HK-2 (cell line): ENCODE measurements at regions not wholly inside any gene's neighbourhood (a gene's known extent, or its start where the extent isn't known, plus 50 kb on each side); places are given as distances from the start of the nearest gene placed in this dataset.

Experiments
- DNase-seq: peaks from one replicate; pipeline ENCODE4 v3.0.0-alpha.2; 2018; ENCODE audit not compliant: unreplicated experiment

DNA sequence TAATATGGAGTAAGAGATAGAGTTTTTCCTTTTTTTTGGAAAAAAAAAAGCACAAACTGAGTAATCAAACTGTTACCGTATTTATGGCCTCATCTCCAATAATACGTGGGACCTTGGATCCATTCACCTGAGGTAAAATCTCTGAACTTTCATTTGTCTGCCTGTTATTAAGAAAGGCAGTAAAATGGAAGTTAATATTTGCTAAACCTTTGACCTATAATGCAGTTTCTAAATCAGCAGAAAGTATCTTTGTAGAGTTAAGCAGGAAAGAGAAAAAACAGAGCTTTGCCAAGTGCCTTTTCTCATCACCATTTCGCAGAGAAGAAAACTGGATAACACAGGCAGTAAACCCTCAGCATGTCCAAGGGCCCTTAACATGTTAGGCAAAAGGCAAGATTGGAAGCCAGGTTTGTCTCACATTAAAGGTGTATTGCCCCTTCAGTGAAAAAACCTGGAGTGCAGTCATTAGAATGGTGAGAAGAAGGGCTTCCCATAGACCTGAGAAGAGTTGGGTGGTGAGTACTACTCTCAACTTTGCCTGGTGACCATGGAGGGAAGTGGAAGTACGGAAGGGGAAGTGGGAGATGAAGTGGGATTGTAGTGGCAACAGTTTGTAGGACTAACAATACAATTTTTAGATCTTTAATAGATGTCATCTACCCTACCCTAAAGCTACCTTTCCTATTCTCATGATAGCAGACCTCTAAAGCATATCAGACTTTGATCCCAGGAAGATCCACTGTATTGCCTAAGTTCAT lies 65.4 kb upstream of the GRAMD2B start:
- no peak for DNase-seq

DNA sequence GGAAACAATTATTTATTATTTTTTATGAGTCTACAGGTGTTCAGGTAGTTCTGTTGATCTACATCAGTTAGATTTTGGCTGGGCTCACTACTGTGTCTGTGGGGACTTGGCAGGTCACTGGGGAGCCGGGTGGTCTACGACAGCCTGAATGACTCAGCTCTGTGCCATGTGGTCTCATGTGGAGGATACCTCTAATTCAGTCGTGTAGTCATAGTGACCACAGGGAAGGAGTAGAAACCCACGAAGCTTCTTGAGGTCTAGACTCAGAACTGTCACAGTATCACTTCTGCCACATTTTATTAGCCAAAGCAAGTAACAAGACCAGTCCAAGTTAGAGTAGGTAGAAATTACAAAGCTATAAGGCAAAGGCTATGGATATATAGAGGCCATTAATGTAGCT lies 64.7 kb upstream of the GRAMD2B start:
- DNase-seq, result no peak

DNA sequence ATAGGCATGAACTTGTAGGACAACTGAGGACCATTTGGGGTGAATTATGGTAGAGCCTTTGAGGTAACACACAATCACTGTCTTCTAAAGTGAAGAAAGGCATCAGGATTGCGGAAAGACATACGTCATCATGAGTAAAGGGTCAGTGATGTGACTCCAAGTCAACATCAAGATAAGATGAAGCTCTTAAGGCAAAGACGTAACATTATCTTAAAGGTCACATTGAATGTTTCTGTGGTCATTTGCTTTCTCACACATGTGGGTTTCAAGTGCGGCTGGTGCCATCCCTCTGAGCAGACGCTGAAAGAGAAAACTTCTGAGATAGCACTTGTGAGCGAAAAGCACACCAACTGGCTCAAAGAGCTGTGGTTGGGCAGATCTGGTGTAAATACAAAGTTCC lies 63.3 kb upstream of the GRAMD2B start:
- no peak for DNase-seq

DNA sequence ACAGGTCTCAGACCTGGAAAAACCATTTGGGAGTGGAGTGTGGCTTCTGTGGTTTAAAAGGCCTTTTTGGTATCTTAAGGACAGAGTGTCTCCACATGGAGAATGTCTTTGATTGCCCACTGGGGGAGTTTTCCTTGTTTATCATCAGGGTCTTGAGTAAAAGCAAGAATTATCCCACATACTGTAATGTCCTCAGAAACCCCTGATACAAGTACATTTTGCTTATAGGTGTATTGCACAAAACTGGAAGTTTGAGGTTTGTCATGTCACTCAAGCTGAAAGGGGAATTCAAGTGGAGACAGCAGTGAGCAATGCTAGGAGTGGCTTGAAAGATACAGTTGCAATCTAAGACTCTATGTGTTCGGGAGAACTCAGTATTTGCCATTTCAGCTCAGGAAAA lies 62.7 kb upstream of the GRAMD2B start:
- no peak for DNase-seq

DNA sequence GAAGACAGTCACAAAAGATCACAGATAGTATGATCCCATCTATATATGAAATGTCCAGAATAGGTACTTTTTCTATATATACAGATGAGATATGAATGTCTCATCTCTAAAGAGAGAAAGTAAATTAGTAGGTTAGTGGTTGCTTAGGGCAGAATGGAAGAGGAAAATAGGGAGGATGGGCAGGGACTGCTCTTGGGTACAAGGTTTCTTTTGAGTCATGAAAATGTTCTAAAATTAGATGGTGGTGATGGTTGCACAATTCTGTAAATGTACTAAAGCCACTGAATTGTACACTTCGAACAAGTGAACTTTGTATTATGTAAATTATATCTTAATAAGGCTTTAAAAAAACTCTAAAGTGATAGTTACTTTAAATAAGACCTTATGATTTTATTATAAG lies 59.6 kb upstream of the GRAMD2B start:
- no peak for DNase-seq

DNA sequence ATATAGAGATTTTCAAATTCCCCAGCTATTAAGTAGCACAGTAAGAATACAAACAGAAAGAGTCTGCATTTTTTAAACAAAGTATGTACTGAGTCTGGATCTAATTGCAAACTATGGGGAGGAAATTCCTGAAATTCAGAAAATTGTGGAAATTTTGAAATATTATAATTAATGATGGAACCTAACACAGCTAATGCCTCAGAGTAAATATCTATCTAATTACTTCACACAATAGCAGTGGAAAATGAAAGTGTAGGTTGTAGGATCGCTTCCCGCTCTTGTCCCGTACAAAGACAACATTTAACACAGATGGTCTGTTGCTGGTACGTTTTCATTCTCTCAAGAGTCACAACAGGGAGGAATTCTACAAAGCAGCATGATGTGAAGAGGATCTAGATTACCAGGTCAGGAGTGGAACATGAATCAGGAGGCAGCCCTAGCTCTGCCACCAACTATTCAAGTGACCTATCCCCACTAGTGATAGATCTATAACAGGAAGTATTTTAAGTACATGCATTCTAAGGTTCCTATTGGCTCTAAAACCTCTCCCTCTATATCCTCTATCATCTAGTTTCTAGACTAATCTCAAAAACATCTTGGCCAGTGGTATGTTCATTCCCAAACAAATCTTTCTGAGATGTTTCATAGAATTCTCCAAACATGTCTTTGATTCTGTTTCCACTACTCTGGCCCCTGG lies 58.9 kb upstream of the GRAMD2B start:
- DNase-seq, result no peak

DNA sequence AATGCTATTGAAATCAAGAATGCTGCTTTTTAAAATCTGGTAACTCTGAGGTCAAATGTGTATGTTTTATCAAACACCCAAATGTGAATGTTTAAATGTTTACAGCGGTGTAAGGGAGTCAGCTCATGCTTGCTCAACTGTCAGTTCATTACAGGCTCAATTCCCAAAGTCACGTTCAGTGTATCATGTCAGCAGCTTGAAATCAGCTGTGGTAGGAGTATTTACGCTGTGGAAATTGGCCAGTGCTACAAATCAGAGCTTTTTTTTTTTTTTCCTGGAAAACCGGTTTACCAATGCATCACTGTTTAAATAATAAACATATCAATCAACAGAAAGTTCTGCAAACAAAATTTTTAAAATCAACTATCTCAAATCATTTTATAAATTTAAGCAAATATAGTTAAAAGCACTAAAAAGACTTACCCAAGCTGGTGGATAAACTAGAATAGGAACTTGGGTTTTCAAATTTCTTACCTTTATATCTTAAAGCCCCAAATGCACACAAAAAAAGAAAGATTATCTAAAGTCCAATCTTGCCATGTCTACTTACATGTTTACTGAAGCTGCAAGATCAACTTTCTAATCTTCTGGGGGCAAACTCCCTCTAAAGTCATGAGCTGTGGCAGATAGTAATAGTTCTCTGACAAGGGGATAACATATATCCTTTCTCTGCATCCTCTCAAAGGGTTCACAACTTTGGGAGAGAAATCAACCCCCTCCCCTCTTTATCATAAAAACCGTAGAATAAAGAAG lies 57.6 kb upstream of the GRAMD2B start:
- no peak for DNase-seq

DNA sequence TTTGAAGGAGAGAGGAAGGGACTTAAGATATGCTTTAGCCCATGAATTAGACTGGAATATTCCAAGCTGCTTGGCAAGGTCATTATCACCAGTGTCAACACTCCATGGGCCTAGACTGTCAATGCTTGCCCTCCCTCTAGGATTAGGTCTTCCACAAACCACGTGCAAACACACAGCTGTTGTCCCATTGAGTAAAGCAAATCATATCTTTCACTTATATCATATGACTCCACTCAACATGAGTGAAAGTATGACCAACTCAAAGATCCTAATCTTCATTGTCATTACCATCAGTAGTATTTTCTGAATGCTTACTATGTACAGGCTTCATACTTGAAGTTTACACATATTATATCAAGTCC lies 57.0 kb upstream of the GRAMD2B start:
- DNase-seq, result no peak

DNA sequence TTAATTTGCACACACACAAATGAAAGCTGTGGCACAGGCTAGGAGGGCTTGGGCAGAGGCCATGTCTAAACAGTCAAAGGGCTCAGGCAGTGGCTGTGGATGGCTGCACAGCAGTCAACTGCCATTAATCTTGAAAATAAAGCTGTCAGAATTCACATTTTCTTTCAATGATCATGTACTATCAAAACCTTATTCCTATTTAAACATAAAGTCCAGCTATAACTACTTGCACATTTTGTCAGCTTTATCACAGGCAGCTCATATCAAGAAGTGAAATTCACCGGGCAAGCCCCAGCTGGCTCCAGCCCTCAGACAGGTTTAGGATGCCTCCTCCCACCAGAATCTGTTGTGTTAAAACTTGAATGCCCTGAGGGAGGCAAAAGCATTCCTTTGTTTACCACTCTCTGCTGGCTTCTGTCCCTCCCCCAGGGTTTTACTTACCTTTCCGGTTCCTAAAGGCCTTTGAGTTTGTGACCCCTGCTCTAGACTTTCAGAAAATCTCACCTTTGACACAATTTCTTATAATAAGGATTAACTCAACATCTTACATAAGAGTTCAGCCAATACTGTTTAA lies 54.9 kb upstream of the GRAMD2B start:
- DNase-seq, result no peak

DNA sequence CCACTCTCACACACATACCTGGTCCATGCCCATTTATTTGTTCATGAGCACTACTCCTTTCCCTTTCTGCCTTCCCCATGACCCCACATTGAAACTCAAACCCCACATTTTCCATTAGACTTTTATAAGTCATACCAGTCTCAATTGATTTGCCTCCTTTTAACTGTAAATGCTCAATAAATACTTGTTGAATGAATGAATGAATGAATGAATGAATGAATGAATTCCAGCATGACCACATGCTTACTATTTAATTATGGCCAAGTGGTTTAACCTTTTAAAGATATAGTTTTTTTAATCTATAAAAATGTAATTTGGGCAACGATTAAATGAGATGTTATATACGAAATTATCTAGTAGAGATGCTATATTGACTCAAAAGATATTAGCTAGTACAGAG lies 54.1 kb upstream of the GRAMD2B start:
- no peak for DNase-seq

DNA sequence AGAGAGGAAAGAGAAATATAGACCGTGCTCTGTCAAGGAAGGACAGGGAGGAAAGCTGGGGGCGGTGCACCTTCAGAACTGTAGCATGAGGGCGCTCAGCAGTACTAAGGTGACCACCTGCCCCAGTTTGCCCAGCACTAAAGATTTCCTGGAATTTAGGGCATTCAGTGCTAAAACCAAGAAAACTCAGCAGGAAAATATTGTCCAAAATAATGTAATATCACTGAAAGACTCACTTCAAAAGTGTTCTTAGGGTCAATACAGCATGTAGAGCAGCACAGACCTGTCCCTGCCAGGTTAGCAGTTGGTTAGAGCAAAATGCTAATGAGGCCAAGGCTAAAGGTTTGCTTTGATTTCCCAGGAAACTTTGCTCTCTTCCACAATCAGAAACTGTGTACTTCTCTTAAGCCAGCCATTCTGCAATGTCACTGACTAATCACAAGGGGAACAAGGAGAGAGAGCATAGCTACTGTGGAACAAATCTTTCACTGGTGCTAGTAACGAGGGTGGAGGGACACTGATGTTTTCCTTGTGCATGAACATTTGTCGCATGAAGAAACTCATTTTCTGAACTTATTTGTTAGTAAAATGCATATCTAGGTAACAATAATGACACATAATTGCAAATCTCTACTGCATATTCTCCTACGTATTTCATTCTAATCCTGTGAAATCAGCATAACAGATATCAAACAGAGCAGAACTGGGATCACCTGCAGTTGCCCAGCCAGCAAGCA lies 53.0 kb upstream of the GRAMD2B start:
- DNase-seq, result no peak

DNA sequence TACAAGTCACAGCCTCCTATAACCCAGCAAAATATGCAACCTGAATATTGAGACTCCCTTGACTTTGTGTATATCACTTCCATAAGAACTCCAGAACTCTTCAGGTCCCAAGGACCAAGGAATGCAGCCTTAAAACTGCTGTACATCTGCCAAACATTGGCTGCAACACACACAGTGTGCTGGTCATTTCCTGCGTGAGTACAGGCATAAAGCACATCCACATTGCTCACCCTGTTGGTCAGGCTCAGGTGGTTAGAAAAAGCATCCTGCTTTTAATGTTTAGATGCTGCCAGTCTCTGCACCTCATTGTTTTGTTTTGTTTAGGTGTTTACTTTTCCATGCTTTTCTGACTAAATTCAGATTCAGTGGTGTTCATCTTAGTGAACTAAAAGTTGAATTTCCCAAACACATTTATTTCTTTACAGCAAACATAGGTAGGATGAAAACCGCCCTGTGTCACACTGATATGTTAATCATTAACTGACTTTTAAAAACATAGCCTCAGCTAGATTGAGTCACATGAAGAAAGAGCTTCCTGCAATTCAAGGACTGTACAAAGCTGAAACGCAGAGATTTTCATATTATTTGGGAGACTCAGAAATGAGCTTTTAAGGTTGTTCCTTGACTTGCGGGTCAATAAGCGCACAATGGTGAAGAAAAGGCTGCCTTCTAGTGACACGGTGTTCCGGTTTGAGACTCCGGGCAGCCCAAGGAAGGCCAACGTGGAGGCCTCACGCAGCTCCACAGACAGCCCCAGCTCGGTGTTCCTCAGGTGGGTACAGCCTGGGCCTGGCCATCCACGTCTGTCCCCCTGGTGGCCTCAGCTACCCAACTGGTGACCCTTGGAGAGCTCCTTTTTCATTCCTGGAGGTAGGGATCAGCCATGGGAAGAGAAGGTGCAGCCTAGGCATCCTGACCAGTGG lies 52.2 kb upstream of the GRAMD2B start:
- DNase-seq, result peak; percentile 73

DNA sequence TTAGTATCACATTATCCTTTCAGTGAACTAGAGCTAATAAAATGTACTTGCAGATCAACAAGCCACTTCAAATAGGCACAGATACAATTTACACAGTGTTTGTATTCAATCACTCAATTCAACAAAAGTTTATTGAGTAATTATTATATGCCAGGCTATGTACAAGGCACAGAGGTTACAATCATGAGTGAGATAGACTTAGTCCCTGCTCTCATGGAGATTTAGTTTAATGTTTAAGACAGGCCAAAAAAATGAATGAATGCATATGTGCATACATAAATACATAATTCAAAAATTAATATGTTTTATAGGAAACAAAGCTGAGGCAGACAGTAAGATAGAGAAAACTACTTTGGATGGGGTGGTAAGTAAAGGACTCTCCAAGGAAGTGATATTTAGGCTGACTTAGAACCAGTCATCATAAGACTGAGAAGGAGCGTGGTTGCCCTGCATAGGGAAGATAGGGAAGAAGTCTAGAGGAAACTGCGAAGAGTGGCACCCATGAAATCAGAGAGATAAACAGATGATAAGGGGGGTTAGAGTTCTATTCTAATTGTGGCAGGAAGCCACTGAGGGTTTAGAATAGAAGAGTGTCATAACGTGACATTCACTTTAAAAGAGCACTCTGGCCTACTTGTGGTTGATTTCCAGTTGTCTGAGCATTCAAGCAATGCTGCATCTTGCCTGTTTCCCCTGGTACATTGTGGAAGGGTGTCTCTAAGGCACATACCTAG lies 49.7 kb upstream of the GRAMD2B start:
- DNase-seq, result no peak
